Tibial artery (tissue), 4 donors: ENCODE measurements at regions not wholly inside any gene's neighbourhood (a gene's known extent, or its start where the extent isn't known, plus 50 kb on each side); places are given as distances from the start of the nearest gene placed in this dataset.
A peak's percentile ranks its signal among the peaks of the same experiment; 100 is the strongest.

Source experiments
- DNase-seq, 2 donors: peaks; one replicate each; pipeline ENCODE4 v3.0.0-alpha.2; 2019
- H3K27ac ChIP-seq, 2 donors: fragments of 200-600 bp; sonication (generic) in 1 of 2; 1 replicate in 1 of 2; 2 replicates in 1 of 2; pipeline ENCODE4 v1.5.1; 2018 to 2019; ENCODE audit warnings: mild to moderate bottlenecking in 1 of 2
- H3K27me3 ChIP-seq, 2 donors: fragments of 200-600 bp; sonication (generic) in 1 of 2; one replicate each; pipeline versions ENCODE4 v1.5.1 to v1.6.0; 2016 to 2019
- H3K36me3 ChIP-seq, 3 donors: fragments of 200-600 bp; sonication (generic) in 2 of 3; one replicate each; pipeline ENCODE4 v1.5.1; 2016 to 2019; ENCODE audit warnings: mild to moderate bottlenecking in 2 of 3
- H3K4me1 ChIP-seq, 4 donors: fragments of 200-600 bp; sonication (generic) in 2 of 4; 1 replicate in 3 of 4; 2 replicates in 1 of 4; pipeline ENCODE4 v1.5.1; 2016 to 2019
- H3K4me3 ChIP-seq, 2 donors: fragments of 200-600 bp; sonication (generic) in 1 of 2; 1 replicate in 1 of 2; 2 replicates in 1 of 2; pipeline ENCODE4 v1.5.1; 2018 to 2019; ENCODE audit warnings: mild to moderate bottlenecking in 2 of 2
- H3K9me3 ChIP-seq, 3 donors: fragments of 200-600 bp; sonication (generic) in 1 of 3; one replicate each; pipeline ENCODE4 v1.5.1; 2016 to 2019
- CTCF ChIP-seq, 2 experiments: fragments of 200-600 bp in 1 of 2; fragments of 450-650 bp in 1 of 2; IDR thresholded peaks; one replicate each; pipeline ENCODE4 v1.5.1; 2017 to 2019; ENCODE audit warnings: antibody characterized with exemption in 2 of 2, mild to moderate bottlenecking in 1 of 2, moderate library complexity in 1 of 2
- intact Hi-C: fragments of 100-400 bp; cut with DNase I; formaldehyde crosslinking; loops from one replicate; pipeline ENCODE4 v1.15.0; 2023; ENCODE audit warnings: low total_unique reads

GRCh38 chr9:13395156-13395555 is 115.7 kb upstream of the MPDZ start:
- intact Hi-C loops = no loop called here
- no peak for TF ChIP-seq CTCF (IDR thresholded peaks at IDR 0.05)

GRCh38 chr9:13388157-13388556 is 108.7 kb upstream of the MPDZ start:
- Histone ChIP-seq H3K4me1 (peaks cover 0 to 20% (median 11%) of the 10 kb centered on the region in 4 donors), H3K9me3 (peaks cover 0 to 11% (median 0%) of the 10 kb centered on the region in 3 donors), H3K36me3 (no peaks in the 10 kb centered on the region), H3K27ac (peak overlapping the region; percentile 38 to 39), H3K27me3 (no peaks in the 10 kb centered on the region), H3K4me3 (no peak overlapping the region)
- intact Hi-C loops = no loop called here
- DNase-seq = peak in 1 of 2 donors; percentile 55
- no peak for TF ChIP-seq CTCF (IDR thresholded peaks at IDR 0.05)

More at GRCh38 chr9:13395156-13395555, 115.7 kb upstream of the MPDZ start:
- Histone ChIP-seq H3K4me1 (no peaks in the 10 kb centered on the region), H3K36me3 (no peaks in the 10 kb centered on the region), H3K9me3 (peaks cover 0 to 3% (median 0%) of the 10 kb centered on the region in 3 donors), H3K27me3 (no peaks in the 10 kb centered on the region), H3K4me3 (no peak overlapping the region), H3K27ac (no peak overlapping the region)
- DNase-seq = no peak

- DNase-seq = no peak
- H3K27me3 ChIP-seq = no peaks in the 10 kb centered on the region
- H3K36me3 ChIP-seq = no peaks in the 10 kb centered on the region
- H3K9me3 ChIP-seq = peaks cover 0 to 11% (median 0%) of the 10 kb centered on the region in 3 donors
- no peak for TF ChIP-seq CTCF (IDR thresholded peaks at IDR 0.05)
- H3K4me1 ChIP-seq = peaks cover 0 to 20% (median 11%) of the 10 kb centered on the region in 4 donors
- H3K4me3 ChIP-seq = no peak overlapping the region
- intact Hi-C loops = no loop called here
- H3K27ac ChIP-seq = peak overlapping the region; percentile 38 to 39
These were observed 108.2 kb upstream of the MPDZ start for GRCh38 chr9:13387734-13388067.

- TF ChIP-seq CTCF (IDR thresholded peaks at IDR 0.05) = no peak
- DNase-seq = no peak
- H3K36me3 ChIP-seq = no peaks in the 10 kb centered on the region
- intact Hi-C loops = no loop called here
- H3K4me1 ChIP-seq = peaks cover 0 to 20% (median 11%) of the 10 kb centered on the region in 4 donors
- peak overlapping the region; percentile 38 to 39 for H3K27ac ChIP-seq
- H3K4me3 ChIP-seq = no peak overlapping the region
- no peaks in the 10 kb centered on the region for H3K27me3 ChIP-seq
- H3K9me3 ChIP-seq = peaks cover 0 to 11% (median 0%) of the 10 kb centered on the region in 3 donors
These were observed 107.6 kb upstream of the MPDZ start for GRCh38 chr9:13386935-13387733.

GRCh38 chr9:13386316-13386715 is 106.8 kb upstream of the MPDZ start:
- Histone ChIP-seq H3K36me3 (no peaks in the 10 kb centered on the region), H3K4me1 (peaks cover 0 to 20% (median 11%) of the 10 kb centered on the region in 4 donors), H3K4me3 (no peak overlapping the region), H3K27me3 (no peaks in the 10 kb centered on the region), H3K9me3 (peaks cover 0 to 7% (median 0%) of the 10 kb centered on the region in 3 donors), H3K27ac (peak overlapping the region; percentile 38 to 39)
- DNase-seq = no peak
- intact Hi-C loops = no loop called here
- TF ChIP-seq CTCF (IDR thresholded peaks at IDR 0.05) = no peak
